ENCODE measurements at regions not wholly inside any gene's neighbourhood (a gene's known extent, or its start where the extent isn't known, plus 50 kb on each side); places are given as distances from the start of the nearest gene placed in this dataset.
A peak's percentile ranks its signal among the peaks of the same experiment; 100 is the strongest.

GRCh38 chr2:37794717-37795116 lies 123.3 kb upstream of the CDC42EP3 start:
- no peak for TF ChIP-seq CTCF (IDR thresholded peaks at IDR 0.05)
- no peak for TF ChIP-seq EP300 (IDR thresholded peaks at IDR 0.05)
- TF ChIP-seq POLR2A (IDR thresholded peaks at IDR 0.05) = no peak
- Histone ChIP-seq H3K4me1 (ENCODE audit: insufficient read depth) (peaks cover 11% of the 10 kb centered on the region), H3K27ac (peak overlapping the region in 1 of 2 donors; percentile 18), H3K27me3 (no peaks in the 10 kb centered on the region), H3K9me3 (no peaks in the 10 kb centered on the region), H3K36me3 (no peaks in the 10 kb centered on the region), H3K4me3 (no peak overlapping the region)
- intact Hi-C loops (cut with DNase I) = no loop called here
- DNase-seq = no peak

DNA sequence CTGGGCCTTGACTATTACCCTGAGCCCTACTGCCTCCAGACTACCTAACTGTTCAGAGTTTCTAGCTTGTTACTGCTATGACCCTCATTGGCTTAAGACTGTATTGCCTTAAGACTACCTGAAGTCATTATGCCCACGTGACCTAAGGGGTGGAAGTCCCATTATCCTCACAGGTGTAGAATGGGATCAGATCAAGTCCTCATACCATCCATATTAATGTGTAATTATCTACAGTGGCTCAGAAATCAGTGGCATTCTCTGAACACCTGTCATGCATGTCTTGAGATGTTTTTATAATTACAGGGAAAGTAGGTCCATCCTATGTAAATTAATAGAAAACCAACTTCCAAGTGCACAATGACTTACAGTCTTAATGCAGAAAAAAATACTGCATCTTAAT lies 124.0 kb upstream of the CDC42EP3 start:
- Histone ChIP-seq H3K27ac (no peak overlapping the region), H3K27me3 (no peaks in the 10 kb centered on the region), H3K4me1 (ENCODE audit: insufficient read depth) (peaks cover 11% of the 10 kb centered on the region), H3K4me3 (no peak overlapping the region), H3K36me3 (no peaks in the 10 kb centered on the region), H3K9me3 (no peaks in the 10 kb centered on the region)
- no peak for TF ChIP-seq EP300 (IDR thresholded peaks at IDR 0.05)
- TF ChIP-seq CTCF (IDR thresholded peaks at IDR 0.05) = no peak
- no peak for TF ChIP-seq POLR2A (IDR thresholded peaks at IDR 0.05)
- WGBS, 3 donors = 93 to 96% (median 96%) methylated on average over 1 of the region's 1 CpG
- DNase-seq = no peak
- intact Hi-C loops (cut with DNase I) = no loop called here

DNA sequence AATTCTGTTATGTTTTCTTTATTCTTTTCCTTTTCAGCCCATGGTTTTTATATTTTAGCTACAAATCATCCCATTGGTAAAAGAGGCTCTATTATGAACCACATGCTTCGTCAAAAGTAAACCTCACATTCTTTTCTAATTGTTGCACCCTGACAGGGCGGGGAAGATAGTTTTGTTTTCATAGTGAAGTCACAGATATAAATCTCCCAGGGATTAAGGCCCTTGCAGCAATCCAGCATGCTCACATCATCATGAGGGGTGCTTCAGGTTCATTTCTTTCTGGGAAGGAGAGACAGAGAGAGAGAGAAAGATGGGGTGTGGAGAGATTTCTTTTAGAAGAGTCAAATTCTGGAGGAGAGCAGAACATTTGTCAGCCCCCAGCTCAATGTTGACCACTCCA lies 124.5 kb upstream of the CDC42EP3 start:
- TF ChIP-seq EP300 (IDR thresholded peaks at IDR 0.05) (no peak), POLR2A (IDR thresholded peaks at IDR 0.05) (no peak), CTCF (IDR thresholded peaks at IDR 0.05) (no peak)
- intact Hi-C loops (cut with DNase I) = no loop called here
- WGBS, 3 donors = 49 to 54% (median 52%) methylated on average over 2 of the region's 2 CpGs
- H3K4me1 ChIP-seq (ENCODE audit: insufficient read depth) = peaks cover 11% of the 10 kb centered on the region
- no peaks in the 10 kb centered on the region for H3K36me3 ChIP-seq
- no peak for DNase-seq
- H3K27me3 ChIP-seq = no peaks in the 10 kb centered on the region
- H3K27ac ChIP-seq = no peak overlapping the region
- H3K9me3 ChIP-seq = no peaks in the 10 kb centered on the region
- H3K4me3 ChIP-seq = no peak overlapping the region

- intact Hi-C loops (cut with DNase I) = no loop called here
- H3K36me3 ChIP-seq = no peaks in the 10 kb centered on the region
- 81 to 88% (median 84%) methylated on average over 4 of the region's 4 CpGs for WGBS, 3 donors
- no peak overlapping the region for H3K4me3 ChIP-seq
- no peak overlapping the region for H3K27ac ChIP-seq
- no peaks in the 10 kb centered on the region for H3K9me3 ChIP-seq
- no peak for DNase-seq
- no peak for TF ChIP-seq EP300 (IDR thresholded peaks at IDR 0.05)
- no peak for TF ChIP-seq POLR2A (IDR thresholded peaks at IDR 0.05)
- no peak for TF ChIP-seq CTCF (IDR thresholded peaks at IDR 0.05)
- peaks cover 11% of the 10 kb centered on the region for H3K4me1 ChIP-seq (ENCODE audit: insufficient read depth)
- no peaks in the 10 kb centered on the region for H3K27me3 ChIP-seq
Measured at GRCh38 chr2:37796481-37796880, 125.0 kb upstream of the CDC42EP3 start.

DNA sequence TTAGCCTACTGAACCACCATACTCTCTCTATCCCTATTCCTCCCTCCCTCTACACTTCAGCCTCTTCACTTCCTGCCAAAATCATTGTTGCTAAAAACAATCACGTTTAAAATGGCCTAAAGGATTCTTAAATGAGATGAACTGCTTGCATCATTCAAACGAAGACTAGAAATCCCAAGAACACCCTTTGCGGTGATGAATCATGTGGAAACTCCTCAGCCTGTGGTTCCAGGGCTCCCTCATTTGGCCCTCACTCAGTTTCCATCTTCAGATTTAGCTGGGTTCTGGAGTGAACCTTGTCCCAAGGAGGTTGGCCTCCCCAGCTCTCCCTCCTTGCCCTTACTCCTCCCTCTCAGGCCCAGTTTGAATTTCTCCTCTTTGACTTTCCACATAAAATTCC lies 125.6 kb upstream of the CDC42EP3 start:
- no peaks in the 10 kb centered on the region for H3K36me3 ChIP-seq
- no peak for DNase-seq
- intact Hi-C loops (cut with DNase I) = no loop called here
- H3K27ac ChIP-seq = no peak overlapping the region
- H3K4me1 ChIP-seq (ENCODE audit: insufficient read depth) = peaks cover 11% of the 10 kb centered on the region
- no peak for TF ChIP-seq CTCF (IDR thresholded peaks at IDR 0.05)
- no peak for TF ChIP-seq POLR2A (IDR thresholded peaks at IDR 0.05)
- TF ChIP-seq EP300 (IDR thresholded peaks at IDR 0.05) = no peak
- no peak overlapping the region for H3K4me3 ChIP-seq
- no peaks in the 10 kb centered on the region for H3K9me3 ChIP-seq
- WGBS, 3 donors = 50 to 61% (median 56%) methylated on average over 3 of the region's 3 CpGs
- no peaks in the 10 kb centered on the region for H3K27me3 ChIP-seq

Measured in ovary (tissue), 7 donors.